Mesenchymal stem cell (in vitro differentiated cells and primary cell): ENCODE measurements at regions not wholly inside any gene's neighbourhood (a gene's known extent, or its start where the extent isn't known, plus 50 kb on each side); places are given as distances from the start of the nearest gene placed in this dataset.
A peak's percentile ranks its signal among the peaks of the same experiment; 100 is the strongest.

Experiments used
- DNase-seq: peaks from one replicate; pipeline ENCODE4 v3.0.0-alpha.2; 2013
- H2AFZ ChIP-seq: one replicate; pipeline ENCODE4 v1.6.1; 2013; ENCODE audit warnings: low read depth, mild to moderate bottlenecking, control low read depth, inconsistent platforms, low read length, moderate library complexity
- H2AK5ac ChIP-seq: 2 replicates; pipeline ENCODE4 v1.6.1; 2013; ENCODE audit warnings: low read length, moderate library complexity, mild to moderate bottlenecking, inconsistent platforms; ENCODE audit not compliant: severe bottlenecking
- H2BK120ac ChIP-seq: one replicate; pipeline ENCODE4 v1.6.1; 2013; ENCODE audit warnings: low read depth, mild to moderate bottlenecking, inconsistent platforms, low read length, moderate library complexity
- H2BK12ac ChIP-seq, 2 experiments: one replicate each; pipeline ENCODE4 v1.6.1; 2013; ENCODE audit warnings: inconsistent platforms in 2 of 2, low read length in 2 of 2, mild to moderate bottlenecking in 2 of 2, moderate library complexity in 2 of 2, control low read depth in 1 of 2
- H2BK15ac ChIP-seq: one replicate; pipeline ENCODE4 v1.6.1; 2013; ENCODE audit warnings: mild to moderate bottlenecking, low read depth, inconsistent platforms; ENCODE audit not compliant: poor library complexity, severe bottlenecking
- H2BK5ac ChIP-seq: 2 replicates; pipeline ENCODE4 v1.6.1; 2013; ENCODE audit warnings: low read depth, mild to moderate bottlenecking, low read length, control low read depth, inconsistent platforms; ENCODE audit not compliant: poor library complexity, severe bottlenecking
- H3K14ac ChIP-seq, 2 experiments: one replicate each; pipeline ENCODE4 v1.6.1; 2013; ENCODE audit warnings: inconsistent platforms in 2 of 2, low read length in 2 of 2, control low read depth in 1 of 2, mild to moderate bottlenecking in 1 of 2, moderate library complexity in 1 of 2
- H3K18ac ChIP-seq, 2 experiments: one replicate each; pipeline ENCODE4 v1.6.1; 2013; ENCODE audit warnings: inconsistent platforms in 2 of 2, low read length in 2 of 2, control low read depth in 1 of 2, low read depth in 1 of 2, mild to moderate bottlenecking in 1 of 2
- H3K23ac ChIP-seq, 2 experiments: one replicate each; pipeline ENCODE4 v1.6.1; 2013; ENCODE audit warnings: inconsistent platforms in 2 of 2, low read length in 2 of 2, mild to moderate bottlenecking in 2 of 2, moderate library complexity in 2 of 2, control low read depth in 1 of 2
- H3K27ac ChIP-seq: 2 replicates; pipeline ENCODE4 v1.5.1; 2013; ENCODE audit warnings: mild to moderate bottlenecking, moderate library complexity, low read length, control low read depth, inconsistent platforms; ENCODE audit not compliant: poor library complexity, severe bottlenecking
- H3K27me3 ChIP-seq, 2 experiments: 2 replicates each; pipeline versions ENCODE4 v1.6.1 to v1.7.0; 2013; ENCODE audit warnings: low read length in 2 of 2, mild to moderate bottlenecking in 2 of 2, moderate library complexity in 2 of 2, control low read depth in 1 of 2, inconsistent platforms in 1 of 2; ENCODE audit not compliant: control insufficient read depth in 1 of 2, insufficient read depth in 1 of 2
- H3K36me3 ChIP-seq, 2 experiments: 2 replicates each; pipeline versions ENCODE4 v1.6.1 to v1.7.0; 2013; ENCODE audit warnings: low read length in 2 of 2, control low read depth in 1 of 2, inconsistent platforms in 1 of 2, low read depth in 1 of 2, mild to moderate bottlenecking in 1 of 2; ENCODE audit not compliant: insufficient read depth in 2 of 2, control insufficient read depth in 1 of 2
- H3K4ac ChIP-seq, 2 experiments: one replicate each; pipeline ENCODE4 v1.6.1; 2013; ENCODE audit warnings: inconsistent platforms in 2 of 2, low read length in 2 of 2, mild to moderate bottlenecking in 2 of 2, moderate library complexity in 2 of 2, control low read depth in 1 of 2, low read depth in 1 of 2
- H3K4me1 ChIP-seq: 2 replicates; pipeline ENCODE4 v1.6.1; 2013; ENCODE audit warnings: low read depth, low read length, control low read depth; ENCODE audit not compliant: control insufficient read depth, insufficient read depth
- H3K4me2 ChIP-seq: 2 replicates; pipeline ENCODE4 v1.6.1; 2013; ENCODE audit warnings: low read length, mild to moderate bottlenecking, inconsistent platforms; ENCODE audit not compliant: poor library complexity, severe bottlenecking
- H3K4me3 ChIP-seq, 2 experiments: 2 replicates each; pipeline versions ENCODE4 v1.5.1 to v1.7.0; 2013; ENCODE audit warnings: low read length in 2 of 2, mild to moderate bottlenecking in 2 of 2, control low read depth in 1 of 2, low read depth in 1 of 2; ENCODE audit not compliant: insufficient read depth in 1 of 2
- H3K79me1 ChIP-seq: replicated peaks from 2 replicates; pipeline ENCODE4 v1.6.1; 2013; ENCODE audit warnings: mild to moderate bottlenecking, control low read depth, low read length, inconsistent platforms; ENCODE audit not compliant: poor library complexity, severe bottlenecking
- H3K9ac ChIP-seq: 2 replicates; pipeline ENCODE4 v1.7.0; 2013; ENCODE audit warnings: mild to moderate bottlenecking, low read length, moderate library complexity
- H3K9me3 ChIP-seq: 2 replicates; pipeline ENCODE4 v1.7.0; 2013; ENCODE audit warnings: mild to moderate bottlenecking, low read length; ENCODE audit not compliant: control insufficient read depth
- H4K8ac ChIP-seq: one replicate; pipeline ENCODE4 v1.6.1; 2013; ENCODE audit warnings: inconsistent platforms, mild to moderate bottlenecking, low read length, moderate library complexity
- H4K91ac ChIP-seq: one replicate; pipeline ENCODE4 v1.6.1; 2013; ENCODE audit warnings: mild to moderate bottlenecking, low read length, inconsistent platforms
- WGBS: methylation state at CpG from one replicate; pipeline ENCODE4 v1.1.7; 2013; ENCODE audit warnings: mixed read lengths; 5-methylcytosine and 5-hydroxymethylcytosine counted together

GRCh38 chr5:39772307-39772706 lies 347.5 kb upstream of the DAB2 start:
- Histone ChIP-seq H3K27ac (no peak overlapping the region), H2AK5ac (no peak overlapping the region), H3K79me1 (no peaks in the 10 kb centered on the region), H3K9ac (no peak overlapping the region), H2BK5ac (no peak overlapping the region), H2BK12ac (no peak overlapping the region), H2AFZ (no peak overlapping the region), H3K18ac (no peak overlapping the region), H3K4me1 (peaks cover 3% of the 10 kb centered on the region), H3K4me2 (no peak overlapping the region), H3K36me3 (no peaks in the 10 kb centered on the region), H2BK15ac (no peak overlapping the region), H3K4ac (no peak overlapping the region), H3K23ac (no peak overlapping the region), H3K9me3 (no peaks in the 10 kb centered on the region), H3K4me3 (no peak overlapping the region), H2BK120ac (no peak overlapping the region), H3K27me3 (no peaks in the 10 kb centered on the region), H3K14ac (no peak overlapping the region), H4K91ac (no peak overlapping the region), H4K8ac (no peak overlapping the region)
- 75% methylated on average over 2 of the region's 2 CpGs for WGBS
- DNase-seq, result peak; percentile 42

GRCh38 chr5:39767916-39768315 lies 343.1 kb upstream of the DAB2 start:
- H3K23ac ChIP-seq, result no peak overlapping the region
- peak overlapping the region in 1 of 2 experiments; percentile 15 for H3K4ac ChIP-seq
- H2BK120ac ChIP-seq, result no peak overlapping the region
- no peak overlapping the region for H2BK15ac ChIP-seq
- no peak overlapping the region for H3K4me2 ChIP-seq
- no peaks in the 10 kb centered on the region for H3K27me3 ChIP-seq
- peak overlapping the region; percentile 39 for H2AFZ ChIP-seq
- H2BK12ac ChIP-seq, result no peak overlapping the region
- no peaks in the 10 kb centered on the region for H3K36me3 ChIP-seq
- no peak overlapping the region for H3K14ac ChIP-seq
- no peak overlapping the region for H2AK5ac ChIP-seq
- 96% methylated on average over 4 of the region's 5 CpGs for WGBS
- H3K4me1 ChIP-seq, result peaks cover 1% of the 10 kb centered on the region
- no peak overlapping the region for H4K91ac ChIP-seq
- no peak overlapping the region for H3K27ac ChIP-seq
- no peak overlapping the region for H3K18ac ChIP-seq
- no peak for DNase-seq
- no peaks in the 10 kb centered on the region for H3K79me1 ChIP-seq
- peak overlapping the region; percentile 32 for H3K9ac ChIP-seq
- H3K9me3 ChIP-seq, result no peaks in the 10 kb centered on the region
- H3K4me3 ChIP-seq, result no peak overlapping the region
- H2BK5ac ChIP-seq, result no peak overlapping the region
- H4K8ac ChIP-seq, result no peak overlapping the region

- peak; percentile 11 for DNase-seq
- H3K36me3 ChIP-seq, result no peaks in the 10 kb centered on the region
- H2BK12ac ChIP-seq, result no peak overlapping the region
- peak overlapping the region; percentile 56 for H3K9ac ChIP-seq
- H3K4ac ChIP-seq, result no peak overlapping the region
- H3K27ac ChIP-seq, result no peak overlapping the region
- H3K9me3 ChIP-seq, result no peaks in the 10 kb centered on the region
- H4K8ac ChIP-seq, result no peak overlapping the region
- no peak overlapping the region for H3K14ac ChIP-seq
- H3K79me1 ChIP-seq, result no peaks in the 10 kb centered on the region
- no peak overlapping the region for H2BK120ac ChIP-seq
- peaks cover 1% of the 10 kb centered on the region for H3K4me1 ChIP-seq
- H2AFZ ChIP-seq, result no peak overlapping the region
- H3K4me2 ChIP-seq, result no peak overlapping the region
- no peak overlapping the region for H3K18ac ChIP-seq
- H2AK5ac ChIP-seq, result no peak overlapping the region
- no peak overlapping the region for H2BK5ac ChIP-seq
- WGBS, result 95% methylated on average over 2 of the region's 2 CpGs
- H3K23ac ChIP-seq, result no peak overlapping the region
- H3K27me3 ChIP-seq, result no peaks in the 10 kb centered on the region
- no peak overlapping the region for H3K4me3 ChIP-seq
- H4K91ac ChIP-seq, result no peak overlapping the region
- no peak overlapping the region for H2BK15ac ChIP-seq
These were observed 340.6 kb upstream of the DAB2 start for GRCh38 chr5:39765366-39765765.

GRCh38 chr5:39762761-39763160 lies 338.0 kb upstream of the DAB2 start:
- H2BK15ac ChIP-seq, result no peak overlapping the region
- H2AK5ac ChIP-seq, result peak overlapping the region; percentile 33
- H2BK120ac ChIP-seq, result no peak overlapping the region
- no peak overlapping the region for H2BK12ac ChIP-seq
- H3K79me1 ChIP-seq, result no peaks in the 10 kb centered on the region
- H3K14ac ChIP-seq, result no peak overlapping the region
- 95% methylated on average over 3 of the region's 3 CpGs for WGBS
- H4K8ac ChIP-seq, result no peak overlapping the region
- no peak overlapping the region for H3K4me2 ChIP-seq
- H3K18ac ChIP-seq, result no peak overlapping the region
- H4K91ac ChIP-seq, result no peak overlapping the region
- no peak overlapping the region for H3K4ac ChIP-seq
- no peaks in the 10 kb centered on the region for H3K9me3 ChIP-seq
- H3K4me3 ChIP-seq, result no peak overlapping the region
- no peak overlapping the region for H3K9ac ChIP-seq
- H2BK5ac ChIP-seq, result no peak overlapping the region
- no peaks in the 10 kb centered on the region for H3K4me1 ChIP-seq
- H3K36me3 ChIP-seq, result no peaks in the 10 kb centered on the region
- H3K27ac ChIP-seq, result no peak overlapping the region
- H3K23ac ChIP-seq, result no peak overlapping the region
- DNase-seq, result no peak
- H2AFZ ChIP-seq, result no peak overlapping the region
- no peaks in the 10 kb centered on the region for H3K27me3 ChIP-seq
